ENCODE measurements at regions not wholly inside any gene's neighbourhood (a gene's known extent, or its start where the extent isn't known, plus 50 kb on each side); places are given as distances from the start of the nearest gene placed in this dataset.

- TF ChIP-seq EZH2 (IDR thresholded peaks at IDR 0.05; ENCODE audit: insufficient read depth, poor library complexity, severe bottlenecking) (no peak), EZH2phosphoT487 (IDR thresholded peaks at IDR 0.05; ENCODE audit: insufficient read depth, low read depth) (no peak)
Measured at GRCh38 chr6:14711056-14711703, 534.7 kb upstream of the JARID2 start.

Measured in GM23248 (cell line).